ENCODE measurements at regions not wholly inside any gene's neighbourhood (a gene's known extent, or its start where the extent isn't known, plus 50 kb on each side); places are given as distances from the start of the nearest gene placed in this dataset.
"Not testable (repeated sequence)": the region's sequence is repeated elsewhere in the genome, so short reads cannot be mapped to it uniquely, and the experiment has no call there.

GRCh38 chr2:76697439-76697838, 824.7 kb downstream of the LRRTM4 start:
- DNase-seq (ENCODE audit: low read depth in 3 of 3, low spot score in 2 of 3): not testable (repeated sequence)

GRCh38 chr2:76692908-76693307, 829.3 kb downstream of the LRRTM4 start:
- DNase-seq (ENCODE audit: low read depth in 3 of 3, low spot score in 2 of 3): no peak

GRCh38 chr2:76688732-76689131, 833.4 kb downstream of the LRRTM4 start:
- DNase-seq (ENCODE audit: low read depth in 3 of 3, low spot score in 2 of 3): no peak

- no peak for DNase-seq (ENCODE audit: low read depth in 3 of 3, low spot score in 2 of 3)
Measured at GRCh38 chr2:76687923-76688322, 834.3 kb downstream of the LRRTM4 start.

GRCh38 chr2:76684756-76685155, 837.4 kb downstream of the LRRTM4 start:
- no peak for DNase-seq (ENCODE audit: low read depth in 3 of 3, low spot score in 2 of 3)

GRCh38 chr2:76679025-76679396, 843.2 kb downstream of the LRRTM4 start:
- no peak for DNase-seq (ENCODE audit: low read depth in 3 of 3, low spot score in 2 of 3)

GRCh38 chr2:76678383-76679024, 843.7 kb downstream of the LRRTM4 start:
- DNase-seq (ENCODE audit: low read depth in 3 of 3, low spot score in 2 of 3): no peak

GRCh38 chr2:76675212-76675611, 847.0 kb downstream of the LRRTM4 start:
- DNase-seq (ENCODE audit: low read depth in 3 of 3, low spot score in 2 of 3): no peak

- DNase-seq (ENCODE audit: low read depth in 3 of 3, low spot score in 2 of 3): no peak
Measured at GRCh38 chr2:76672798-76673197, 849.4 kb downstream of the LRRTM4 start.

GRCh38 chr2:76669966-76670465, 852.2 kb downstream of the LRRTM4 start:
- DNase-seq (ENCODE audit: low read depth in 3 of 3, low spot score in 2 of 3): no peak

GRCh38 chr2:76668279-76668678, 853.9 kb downstream of the LRRTM4 start:
- DNase-seq (ENCODE audit: low read depth in 3 of 3, low spot score in 2 of 3): no peak

- no peak for DNase-seq (ENCODE audit: low read depth in 3 of 3, low spot score in 2 of 3)
Measured at GRCh38 chr2:76667821-76668271, 854.3 kb downstream of the LRRTM4 start.

GRCh38 chr2:76642129-76642528, 880.0 kb downstream of the LRRTM4 start:
- no peak for DNase-seq (ENCODE audit: low read depth in 3 of 3, low spot score in 2 of 3)

- DNase-seq (ENCODE audit: low read depth in 3 of 3, low spot score in 2 of 3): no peak
Measured at GRCh38 chr2:76641506-76641905, 880.7 kb downstream of the LRRTM4 start.

- no peak for DNase-seq (ENCODE audit: low read depth in 3 of 3, low spot score in 2 of 3)
Measured at GRCh38 chr2:76640905-76641304, 881.3 kb downstream of the LRRTM4 start.

- DNase-seq (ENCODE audit: low read depth in 3 of 3, low spot score in 2 of 3): no peak
Measured at GRCh38 chr2:76639171-76639680, 883.0 kb downstream of the LRRTM4 start.

GRCh38 chr2:76633276-76633921, 888.8 kb downstream of the LRRTM4 start:
- no peak for DNase-seq (ENCODE audit: low read depth in 3 of 3, low spot score in 2 of 3)

GRCh38 chr2:76625101-76625500, 897.1 kb downstream of the LRRTM4 start:
- no peak for DNase-seq (ENCODE audit: low read depth in 3 of 3, low spot score in 2 of 3)

- no peak for DNase-seq (ENCODE audit: low read depth in 3 of 3, low spot score in 2 of 3)
Measured at GRCh38 chr2:76613330-76613729, 902.6 kb upstream of the GCFC2 start.

- DNase-seq (ENCODE audit: low read depth in 3 of 3, low spot score in 2 of 3): no peak
Measured at GRCh38 chr2:76612764-76613163, 902.0 kb upstream of the GCFC2 start.

GRCh38 chr2:76610451-76610850, 899.7 kb upstream of the GCFC2 start:
- DNase-seq (ENCODE audit: low read depth in 3 of 3, low spot score in 2 of 3): no peak

- peak; percentile 61 to 67 (median 62) for DNase-seq (ENCODE audit: low read depth in 3 of 3, low spot score in 2 of 3)
Measured at GRCh38 chr2:76599732-76600368, 889.1 kb upstream of the GCFC2 start.

Data from right renal cortex interstitium (tissue), 3 donors.